WTC11 (cell line): ENCODE measurements at regions not wholly inside any gene's neighbourhood (a gene's known extent, or its start where the extent isn't known, plus 50 kb on each side); places are given as distances from the start of the nearest gene placed in this dataset.

Experiments used
- ATAC-seq: fragments of 200-7000 bp; cut with Tn5 transposase; 2 replicates; pipeline ENCODE4 v1.10.0; 2021; ENCODE audit warnings: mild to moderate bottlenecking, moderate library complexity
- CTCF ChIA-PET: fragments of 300-600 bp; sonication (Branson Sonifier 250); formaldehyde crosslinking; loops from one replicate; lab custom pipeline; 2021; ENCODE audit warnings: antibody characterized with exemption; lab: Charles Lee
- POLR2A ChIA-PET: fragments of 350-600 bp; sonication (Branson Sonifier 250); formaldehyde crosslinking; loops from one replicate; lab custom pipeline; 2021; ENCODE audit warnings: antibody characterized with exemption; lab: Charles Lee
- DNase-seq: peaks from one replicate; pipeline ENCODE4 v3.0.0; 2021; ENCODE audit warnings: low spot score
- H3K27ac Mint-ChIP-seq: 2 replicates; pipeline ENCODE4 v1.8.0; 2021; ENCODE audit warnings: mixed read lengths
- H3K27me3 Mint-ChIP-seq: 2 replicates; pipeline ENCODE4 v1.8.0; 2021; ENCODE audit warnings: low read depth, mild to moderate bottlenecking, moderate library complexity, mixed read lengths
- H3K36me3 Mint-ChIP-seq: 2 replicates; pipeline ENCODE4 v1.8.0; 2021; ENCODE audit warnings: mixed read lengths
- H3K4me1 Mint-ChIP-seq: 2 replicates; pipeline ENCODE4 v1.8.0; 2022; ENCODE audit warnings: mixed read lengths
- H3K4me3 Mint-ChIP-seq: 2 replicates; pipeline ENCODE4 v1.8.0; 2021; ENCODE audit warnings: mild to moderate bottlenecking, moderate library complexity, mixed read lengths
- H3K9me3 Mint-ChIP-seq: 2 replicates; pipeline ENCODE4 v1.8.0; 2021; ENCODE audit warnings: mixed read lengths
- CREB1 ChIP-seq: sonication (generic); formaldehyde crosslinking; IDR thresholded peaks from 2 replicates; pipeline ENCODE4 v1.8.0; 2023; ENCODE audit warnings: mild to moderate bottlenecking, missing genetic modification reagents
- E2F1 ChIP-seq: sonication (generic); formaldehyde crosslinking; IDR thresholded peaks from 2 replicates; pipeline ENCODE4 v1.8.0; 2022; ENCODE audit warnings: mild to moderate bottlenecking, missing genetic modification reagents
- EMX1 ChIP-seq: fragments of 250-450 bp; sonication (Bioruptor Pico); IDR thresholded peaks from 2 replicates; pipeline ENCODE4 v1.8.0; 2021; ENCODE audit warnings: mild to moderate bottlenecking
- ERG ChIP-seq: fragments of 250-450 bp; sonication (Bioruptor Pico); IDR thresholded peaks from 2 replicates; pipeline ENCODE4 v1.8.0; 2021; ENCODE audit warnings: mild to moderate bottlenecking
- ESRRA ChIP-seq: sonication (generic); formaldehyde crosslinking; IDR thresholded peaks from 2 replicates; pipeline ENCODE4 v1.8.1; 2022; ENCODE audit warnings: mild to moderate bottlenecking, missing genetic modification reagents, borderline replicate concordance
- FOXJ3 ChIP-seq: sonication (generic); formaldehyde crosslinking; IDR thresholded peaks from 2 replicates; pipeline ENCODE4 v1.9.0; 2021; ENCODE audit warnings: missing genetic modification reagents, mild to moderate bottlenecking, borderline replicate concordance
- FOXP4 ChIP-seq: sonication (generic); formaldehyde crosslinking; IDR thresholded peaks from 2 replicates; pipeline ENCODE4 v1.8.0; 2022; ENCODE audit warnings: mild to moderate bottlenecking, missing genetic modification reagents
- GTF2I ChIP-seq: fragments of 250-450 bp; sonication (Bioruptor Pico); conservative IDR thresholded peaks from 2 replicates; pipeline ENCODE4 v1.4.0; 2021; ENCODE audit warnings: mild to moderate bottlenecking
- JUN ChIP-seq: sonication (generic); formaldehyde crosslinking; IDR thresholded peaks from 2 replicates; pipeline ENCODE4 v1.8.0; 2023; ENCODE audit warnings: mild to moderate bottlenecking, missing genetic modification reagents
- MLX ChIP-seq: sonication (generic); formaldehyde crosslinking; IDR thresholded peaks from 2 replicates; pipeline ENCODE4 v1.8.1; 2023; ENCODE audit warnings: mild to moderate bottlenecking, missing genetic modification reagents, moderate library complexity
- NFATC4 ChIP-seq: fragments of 250-450 bp; sonication (Bioruptor Pico); IDR thresholded peaks from 2 replicates; pipeline ENCODE4 v1.9.0; 2021; ENCODE audit warnings: mild to moderate bottlenecking
- NR1H2 ChIP-seq: sonication (generic); formaldehyde crosslinking; IDR thresholded peaks from 2 replicates; pipeline ENCODE4 v1.9.0; 2021; ENCODE audit warnings: mild to moderate bottlenecking, moderate library complexity, missing genetic modification reagents
- PRDM15 ChIP-seq: sonication (generic); formaldehyde crosslinking; IDR thresholded peaks from 2 replicates; pipeline ENCODE4 v1.8.0; 2022; ENCODE audit warnings: missing genetic modification reagents
- TEAD4 ChIP-seq: sonication (generic); formaldehyde crosslinking; IDR thresholded peaks from 2 replicates; pipeline ENCODE4 v1.8.0; 2022; ENCODE audit warnings: mild to moderate bottlenecking, missing genetic modification reagents
- ZNF219 ChIP-seq: sonication (generic); formaldehyde crosslinking; IDR thresholded peaks from 2 replicates; pipeline ENCODE4 v1.8.0; 2023; ENCODE audit warnings: missing genetic modification reagents, mild to moderate bottlenecking, borderline replicate concordance
- TF ChIP-seq, protein P1 (sequence below): sonication (generic); formaldehyde crosslinking; IDR thresholded peaks from 2 replicates; pipeline ENCODE4 v1.8.1; 2023; ENCODE audit warnings: mild to moderate bottlenecking, missing genetic modification reagents

GRCh38 chr5:60325870-60326269, 374.1 kb downstream of the DEPDC1B start (continued):
- TF ChIP-seq, protein P1, sequence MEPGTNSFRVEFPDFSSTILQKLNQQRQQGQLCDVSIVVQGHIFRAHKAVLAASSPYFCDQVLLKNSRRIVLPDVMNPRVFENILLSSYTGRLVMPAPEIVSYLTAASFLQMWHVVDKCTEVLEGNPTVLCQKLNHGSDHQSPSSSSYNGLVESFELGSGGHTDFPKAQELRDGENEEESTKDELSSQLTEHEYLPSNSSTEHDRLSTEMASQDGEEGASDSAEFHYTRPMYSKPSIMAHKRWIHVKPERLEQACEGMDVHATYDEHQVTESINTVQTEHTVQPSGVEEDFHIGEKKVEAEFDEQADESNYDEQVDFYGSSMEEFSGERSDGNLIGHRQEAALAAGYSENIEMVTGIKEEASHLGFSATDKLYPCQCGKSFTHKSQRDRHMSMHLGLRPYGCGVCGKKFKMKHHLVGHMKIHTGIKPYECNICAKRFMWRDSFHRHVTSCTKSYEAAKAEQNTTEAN (CRISPR knock-in tag): no peak
- no peak for TF ChIP-seq EMX1 (CRISPR knock-in tag)

DNA sequence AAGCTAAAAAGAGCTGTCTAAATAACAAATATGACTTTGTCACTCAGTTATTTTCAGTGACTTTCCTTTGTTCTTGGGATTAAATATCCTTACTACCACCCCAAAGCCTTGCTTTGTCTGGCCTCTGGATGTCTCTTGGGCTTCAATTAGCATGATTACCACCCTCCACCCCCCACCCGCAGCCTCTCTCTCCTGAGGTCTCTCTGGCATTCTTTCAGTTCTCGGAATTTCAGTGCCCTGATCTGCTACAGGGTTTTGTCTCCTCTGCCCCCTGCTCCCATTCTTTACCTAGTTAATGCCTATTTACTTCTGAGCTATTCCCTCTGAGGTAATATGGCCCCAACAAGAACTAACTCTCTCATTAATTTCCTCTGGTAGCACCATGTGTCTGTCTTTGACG, 376.4 kb downstream of the DEPDC1B start:
- CTCF ChIA-PET: interaction anchor here (1.1 kb wide), 1 partner anchor 37 kb away, joined by 3 read pairs; no protein-coding TSS in a partner anchor
- DNase-seq (peak; percentile 30), ATAC-seq (peak; percentile 98)
- peaks cover 4% of the 10 kb centered on the region; the same call in 1 of the 2 replicates for H3K27me3 Mint-ChIP-seq
- H3K27ac Mint-ChIP-seq: no peak overlapping the region
- no peak overlapping the region for H3K4me3 Mint-ChIP-seq
- POLR2A ChIA-PET: no interaction called here
- TF ChIP-seq MLX (CRISPR knock-in tag) (no peak), NFATC4 (CRISPR knock-in tag) (no peak), ERG (no peak), FOXJ3 (CRISPR knock-in tag) (no peak)
- peaks cover 20% of the 10 kb centered on the region for H3K4me1 Mint-ChIP-seq
- peaks cover 34% of the 10 kb centered on the region for H3K36me3 Mint-ChIP-seq
- H3K9me3 Mint-ChIP-seq: peaks cover 54% of the 10 kb centered on the region

DNA sequence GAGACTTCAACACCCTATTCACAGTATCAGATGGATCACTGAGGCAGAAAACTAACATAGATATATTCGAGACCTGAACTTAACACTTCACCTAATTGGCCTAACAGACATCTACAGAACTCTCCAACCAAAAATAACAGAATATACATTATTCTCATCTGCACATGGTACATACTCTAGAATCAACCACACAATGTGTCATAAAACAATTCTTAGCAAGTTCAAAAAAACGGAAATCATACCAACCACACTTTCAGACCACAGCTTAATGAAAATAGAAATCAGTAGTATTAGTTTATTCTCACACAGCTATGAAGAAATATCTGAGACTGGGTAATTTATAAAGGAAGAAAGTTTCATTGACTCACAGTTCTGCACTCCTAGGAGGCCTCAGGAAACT, 387.9 kb downstream of the DEPDC1B start:
- ChIA-PET POLR2A (no interaction called here), CTCF (no interaction called here)
- ATAC-seq (no peak), DNase-seq (no peak)
- no peak for TF ChIP-seq GTF2I (CRISPR knock-in tag)
- TF ChIP-seq CREB1 (CRISPR knock-in tag): no peak
- TF ChIP-seq FOXP4 (CRISPR knock-in tag): no peak
- TF ChIP-seq E2F1 (CRISPR knock-in tag): no peak
- no peak for TF ChIP-seq NR1H2
- no peak for TF ChIP-seq JUN (CRISPR knock-in tag)
- TF ChIP-seq ERG: no peak
- TF ChIP-seq PRDM15 (CRISPR knock-in tag): no peak
- no peak for TF ChIP-seq ZNF219
- no peak for TF ChIP-seq TEAD4
- no peak for TF ChIP-seq ESRRA
- Mint-ChIP-seq H3K4me3 (no peak overlapping the region), H3K27me3 (no peaks in the 10 kb centered on the region), H3K4me1 (peaks cover 14% of the 10 kb centered on the region), H3K9me3 (peaks cover 3% of the 10 kb centered on the region), H3K36me3 (no peaks in the 10 kb centered on the region), H3K27ac (no peak overlapping the region)
